ENCODE measurements at regions not wholly inside any gene's neighbourhood (a gene's known extent, or its start where the extent isn't known, plus 50 kb on each side); places are given as distances from the start of the nearest gene placed in this dataset.

GRCh38 chr18:59748628-59749360, 51.6 kb upstream of the CCBE1 start:
- TF ChIP-seq, protein P1, sequence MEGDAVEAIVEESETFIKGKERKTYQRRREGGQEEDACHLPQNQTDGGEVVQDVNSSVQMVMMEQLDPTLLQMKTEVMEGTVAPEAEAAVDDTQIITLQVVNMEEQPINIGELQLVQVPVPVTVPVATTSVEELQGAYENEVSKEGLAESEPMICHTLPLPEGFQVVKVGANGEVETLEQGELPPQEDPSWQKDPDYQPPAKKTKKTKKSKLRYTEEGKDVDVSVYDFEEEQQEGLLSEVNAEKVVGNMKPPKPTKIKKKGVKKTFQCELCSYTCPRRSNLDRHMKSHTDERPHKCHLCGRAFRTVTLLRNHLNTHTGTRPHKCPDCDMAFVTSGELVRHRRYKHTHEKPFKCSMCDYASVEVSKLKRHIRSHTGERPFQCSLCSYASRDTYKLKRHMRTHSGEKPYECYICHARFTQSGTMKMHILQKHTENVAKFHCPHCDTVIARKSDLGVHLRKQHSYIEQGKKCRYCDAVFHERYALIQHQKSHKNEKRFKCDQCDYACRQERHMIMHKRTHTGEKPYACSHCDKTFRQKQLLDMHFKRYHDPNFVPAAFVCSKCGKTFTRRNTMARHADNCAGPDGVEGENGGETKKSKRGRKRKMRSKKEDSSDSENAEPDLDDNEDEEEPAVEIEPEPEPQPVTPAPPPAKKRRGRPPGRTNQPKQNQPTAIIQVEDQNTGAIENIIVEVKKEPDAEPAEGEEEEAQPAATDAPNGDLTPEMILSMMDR (conservative IDR thresholded peaks at IDR 0.05; ENCODE audit: low read depth, low read length), result no peak
- no peak for DNase-seq (ENCODE audit: low read depth)
- H3K4me3 ChIP-seq (ENCODE audit: low read length), result no peak overlapping the region

All from retinal pigment epithelial cell (primary cell).